NB4 (cell line): ENCODE measurements at regions not wholly inside any gene's neighbourhood (a gene's known extent, or its start where the extent isn't known, plus 50 kb on each side); places are given as distances from the start of the nearest gene placed in this dataset.

Source experiments
- DNase-seq: peaks from one replicate; pipeline ENCODE4 v3.0.0; 2010; ENCODE audit warnings: low read depth
- H3K4me3 ChIP-seq: one replicate; pipeline ENCODE4 v1.5.1; 2011; ENCODE audit warnings: mild to moderate bottlenecking, low read depth, low read length, moderate library complexity
- MYC ChIP-seq: IDR thresholded peaks from 2 replicates; pipeline ENCODE4 v1.6.1; 2011; ENCODE audit warnings: low read depth, low read length
- POLR2A ChIP-seq: IDR thresholded peaks from 2 replicates; pipeline ENCODE4 v1.6.1; 2011; ENCODE audit warnings: mild to moderate bottlenecking; ENCODE audit not compliant: insufficient read length; ENCODE audit errors: extremely low read depth
- TF ChIP-seq, protein P1 (sequence below): IDR thresholded peaks from 2 replicates; pipeline ENCODE4 v1.6.1; 2011; ENCODE audit warnings: low read depth, low read length
- TF ChIP-seq, protein P2 (sequence below): IDR thresholded peaks from one replicate; pipeline ENCODE4 v1.5.1; 2012; ENCODE audit warnings: low read depth, low read length

DNA sequence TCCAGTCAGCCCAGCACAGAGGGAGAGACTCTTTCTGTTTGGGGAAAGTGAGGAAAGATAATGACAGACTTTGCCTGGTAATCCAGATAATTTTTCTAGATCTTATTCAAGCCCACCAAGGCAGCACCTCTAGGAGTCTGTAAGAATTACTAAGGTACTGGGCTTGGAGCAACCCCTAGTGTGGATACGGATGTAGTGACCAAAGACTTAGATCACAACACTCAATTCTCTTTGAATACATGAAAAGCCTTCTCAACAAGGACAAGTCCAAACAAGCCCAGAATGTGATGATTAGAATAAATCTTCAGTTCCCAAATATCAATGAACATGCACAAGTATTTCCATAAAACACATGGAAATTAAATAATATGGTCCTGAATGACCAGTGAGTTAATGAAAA, 206.9 kb downstream of the MRPL39 start:
- TF ChIP-seq POLR2A: no peak
- no peak overlapping the region for H3K4me3 ChIP-seq
- DNase-seq: no peak

DNA sequence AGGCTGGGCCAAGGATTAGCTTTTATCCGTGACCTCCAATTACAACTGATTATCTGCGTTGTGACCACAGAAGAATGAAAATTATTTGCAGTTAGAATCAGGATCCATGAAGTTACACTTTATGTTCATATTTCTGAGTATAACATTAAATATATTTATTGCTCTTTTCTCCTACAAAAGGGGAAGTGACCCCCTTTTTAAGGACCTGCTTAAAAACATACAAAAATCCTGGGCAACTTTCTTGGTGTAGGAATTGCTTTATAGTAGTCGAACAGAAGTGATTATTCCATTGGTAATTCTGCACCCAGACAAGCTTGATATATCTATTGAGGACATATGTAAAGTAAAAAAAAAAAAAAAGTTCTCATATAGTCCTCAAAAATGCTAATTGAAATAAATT, 208.7 kb downstream of the MRPL39 start:
- no peak for DNase-seq
- TF ChIP-seq MYC (no peak), POLR2A (no peak)
- TF ChIP-seq, protein P1, sequence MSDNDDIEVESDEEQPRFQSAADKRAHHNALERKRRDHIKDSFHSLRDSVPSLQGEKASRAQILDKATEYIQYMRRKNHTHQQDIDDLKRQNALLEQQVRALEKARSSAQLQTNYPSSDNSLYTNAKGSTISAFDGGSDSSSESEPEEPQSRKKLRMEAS: no peak
- TF ChIP-seq, protein P2, sequence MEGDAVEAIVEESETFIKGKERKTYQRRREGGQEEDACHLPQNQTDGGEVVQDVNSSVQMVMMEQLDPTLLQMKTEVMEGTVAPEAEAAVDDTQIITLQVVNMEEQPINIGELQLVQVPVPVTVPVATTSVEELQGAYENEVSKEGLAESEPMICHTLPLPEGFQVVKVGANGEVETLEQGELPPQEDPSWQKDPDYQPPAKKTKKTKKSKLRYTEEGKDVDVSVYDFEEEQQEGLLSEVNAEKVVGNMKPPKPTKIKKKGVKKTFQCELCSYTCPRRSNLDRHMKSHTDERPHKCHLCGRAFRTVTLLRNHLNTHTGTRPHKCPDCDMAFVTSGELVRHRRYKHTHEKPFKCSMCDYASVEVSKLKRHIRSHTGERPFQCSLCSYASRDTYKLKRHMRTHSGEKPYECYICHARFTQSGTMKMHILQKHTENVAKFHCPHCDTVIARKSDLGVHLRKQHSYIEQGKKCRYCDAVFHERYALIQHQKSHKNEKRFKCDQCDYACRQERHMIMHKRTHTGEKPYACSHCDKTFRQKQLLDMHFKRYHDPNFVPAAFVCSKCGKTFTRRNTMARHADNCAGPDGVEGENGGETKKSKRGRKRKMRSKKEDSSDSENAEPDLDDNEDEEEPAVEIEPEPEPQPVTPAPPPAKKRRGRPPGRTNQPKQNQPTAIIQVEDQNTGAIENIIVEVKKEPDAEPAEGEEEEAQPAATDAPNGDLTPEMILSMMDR: no peak
- H3K4me3 ChIP-seq: no peak overlapping the region

DNA sequence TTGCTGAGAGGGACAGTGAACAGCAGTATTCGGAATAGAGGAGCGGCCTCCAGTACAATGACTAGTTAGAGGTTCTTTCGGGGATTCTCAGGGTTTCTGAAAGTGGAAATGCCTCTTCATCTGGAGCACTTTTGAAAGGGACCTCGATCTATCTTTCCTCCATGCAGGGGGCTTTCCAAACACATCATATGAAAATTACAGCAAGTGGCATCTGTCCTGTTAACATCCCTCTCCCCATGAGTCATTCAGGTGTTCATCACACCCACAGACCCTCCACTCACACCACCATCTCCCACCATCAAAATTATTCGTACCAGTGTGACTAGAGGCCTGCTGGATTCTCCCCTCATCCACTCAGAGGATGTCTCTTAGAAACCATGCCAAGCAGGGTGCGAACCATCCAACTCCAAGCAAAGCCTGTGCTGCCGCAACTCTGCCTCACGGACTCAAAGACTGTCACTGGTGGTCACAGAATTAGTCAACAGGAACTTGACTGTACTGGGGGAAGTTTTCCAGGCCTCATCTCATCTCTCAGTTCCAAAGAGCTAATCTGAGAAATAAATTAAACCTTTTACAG, 211.1 kb downstream of the MRPL39 start:
- no peak overlapping the region for H3K4me3 ChIP-seq
- DNase-seq: no peak
- TF ChIP-seq, protein P2: no peak

DNA sequence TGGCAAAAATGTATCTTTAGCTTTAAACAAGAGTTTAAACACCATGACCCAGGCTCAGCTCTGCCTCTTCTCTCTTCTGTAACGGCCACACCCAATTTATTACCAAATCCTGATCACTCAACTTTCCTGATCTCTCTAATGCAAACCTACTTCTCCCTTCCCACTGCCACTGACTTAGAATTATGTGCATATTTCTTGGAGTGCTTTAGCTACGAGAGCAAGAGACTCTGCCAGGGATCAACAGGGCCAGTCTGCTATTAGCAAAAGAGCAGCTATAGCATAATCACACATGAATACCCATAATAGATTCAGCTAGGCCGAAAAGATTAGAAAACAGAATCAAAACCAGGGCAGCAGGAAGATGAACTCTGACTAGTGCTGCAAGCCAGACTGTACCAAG, 215.5 kb downstream of the MRPL39 start:
- no peak for DNase-seq
- TF ChIP-seq MYC: no peak
- TF ChIP-seq, protein P1: no peak
- TF ChIP-seq, protein P2: no peak
- no peak for TF ChIP-seq POLR2A
- no peak overlapping the region for H3K4me3 ChIP-seq

DNA sequence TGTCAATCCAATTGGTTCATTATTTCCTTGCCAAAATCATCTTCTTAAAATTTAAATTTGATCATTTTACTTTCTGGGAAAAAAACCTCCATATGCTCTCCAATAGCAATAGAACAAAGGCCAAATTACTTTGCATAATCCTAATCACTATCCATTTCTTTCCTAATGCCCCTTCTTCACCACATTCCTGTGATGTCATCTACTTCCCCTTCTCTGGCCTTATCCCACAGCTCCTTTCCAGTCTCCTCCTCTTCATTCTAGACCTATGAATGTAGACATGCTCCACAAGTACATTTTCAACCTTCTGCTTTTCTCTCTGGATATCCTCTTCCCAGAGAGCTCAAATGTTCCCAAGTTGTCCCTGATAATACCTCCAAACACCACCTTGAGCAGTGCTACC, 216.6 kb downstream of the MRPL39 start:
- no peak for TF ChIP-seq MYC
- TF ChIP-seq, protein P1: no peak
- TF ChIP-seq POLR2A: no peak
- TF ChIP-seq, protein P2: no peak
- no peak overlapping the region for H3K4me3 ChIP-seq
- no peak for DNase-seq

DNA sequence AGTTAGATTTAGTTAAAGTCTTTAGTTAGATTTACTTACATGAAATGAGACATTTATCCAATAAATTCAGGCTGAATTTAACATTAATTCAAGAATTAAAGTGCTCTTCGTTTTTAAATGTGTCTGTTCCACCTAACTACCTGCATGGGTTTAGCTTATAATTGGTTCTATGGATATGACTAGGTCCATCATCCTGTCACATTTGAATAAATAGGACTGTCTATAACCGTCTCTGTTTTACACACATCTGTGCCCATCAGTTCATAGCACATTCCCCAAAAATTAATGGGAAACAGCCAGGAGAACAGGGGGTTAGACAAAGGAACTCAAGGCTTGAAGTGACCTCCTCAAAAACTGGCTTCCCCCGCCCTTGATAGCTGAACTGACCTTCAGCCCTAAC, 219.6 kb downstream of the MRPL39 start:
- no peak overlapping the region for H3K4me3 ChIP-seq
- TF ChIP-seq POLR2A (no peak), MYC (no peak)
- TF ChIP-seq, protein P1: no peak
- TF ChIP-seq, protein P2: no peak
- no peak for DNase-seq
